ENCODE measurements at regions not wholly inside any gene's neighbourhood (a gene's known extent, or its start where the extent isn't known, plus 50 kb on each side); places are given as distances from the start of the nearest gene placed in this dataset.

- TF ChIP-seq, protein P1, sequence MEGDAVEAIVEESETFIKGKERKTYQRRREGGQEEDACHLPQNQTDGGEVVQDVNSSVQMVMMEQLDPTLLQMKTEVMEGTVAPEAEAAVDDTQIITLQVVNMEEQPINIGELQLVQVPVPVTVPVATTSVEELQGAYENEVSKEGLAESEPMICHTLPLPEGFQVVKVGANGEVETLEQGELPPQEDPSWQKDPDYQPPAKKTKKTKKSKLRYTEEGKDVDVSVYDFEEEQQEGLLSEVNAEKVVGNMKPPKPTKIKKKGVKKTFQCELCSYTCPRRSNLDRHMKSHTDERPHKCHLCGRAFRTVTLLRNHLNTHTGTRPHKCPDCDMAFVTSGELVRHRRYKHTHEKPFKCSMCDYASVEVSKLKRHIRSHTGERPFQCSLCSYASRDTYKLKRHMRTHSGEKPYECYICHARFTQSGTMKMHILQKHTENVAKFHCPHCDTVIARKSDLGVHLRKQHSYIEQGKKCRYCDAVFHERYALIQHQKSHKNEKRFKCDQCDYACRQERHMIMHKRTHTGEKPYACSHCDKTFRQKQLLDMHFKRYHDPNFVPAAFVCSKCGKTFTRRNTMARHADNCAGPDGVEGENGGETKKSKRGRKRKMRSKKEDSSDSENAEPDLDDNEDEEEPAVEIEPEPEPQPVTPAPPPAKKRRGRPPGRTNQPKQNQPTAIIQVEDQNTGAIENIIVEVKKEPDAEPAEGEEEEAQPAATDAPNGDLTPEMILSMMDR (IDR thresholded peaks at IDR 0.05), result no peak
These were observed 259.5 kb downstream of the SP3 start for GRCh38 chr2:173705656-173706055.

DNA sequence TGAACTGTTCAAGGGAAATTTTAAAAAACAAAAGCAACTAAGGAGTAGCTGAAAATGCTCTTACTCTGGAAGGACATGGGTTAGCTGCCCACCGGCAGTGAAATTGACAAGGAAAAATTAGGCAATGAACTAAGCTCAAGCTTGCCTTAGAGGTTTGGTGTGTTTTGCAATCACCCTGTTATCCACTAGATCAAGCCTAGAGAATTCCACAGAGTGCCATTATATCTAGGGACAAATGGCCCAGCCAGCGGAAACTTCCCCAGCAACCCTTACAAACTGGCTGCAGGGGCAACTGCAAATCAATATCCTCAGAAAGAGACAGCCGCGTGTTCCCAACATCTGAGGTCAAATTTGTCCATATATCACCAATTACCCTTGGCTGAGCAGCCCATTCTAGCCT, 258.2 kb downstream of the SP3 start:
- TF ChIP-seq, protein P1 (IDR thresholded peaks at IDR 0.05), result no peak

GRCh38 chr2:173708806-173709205, 256.4 kb downstream of the SP3 start:
- TF ChIP-seq, protein P1 (IDR thresholded peaks at IDR 0.05), result no peak

DNA sequence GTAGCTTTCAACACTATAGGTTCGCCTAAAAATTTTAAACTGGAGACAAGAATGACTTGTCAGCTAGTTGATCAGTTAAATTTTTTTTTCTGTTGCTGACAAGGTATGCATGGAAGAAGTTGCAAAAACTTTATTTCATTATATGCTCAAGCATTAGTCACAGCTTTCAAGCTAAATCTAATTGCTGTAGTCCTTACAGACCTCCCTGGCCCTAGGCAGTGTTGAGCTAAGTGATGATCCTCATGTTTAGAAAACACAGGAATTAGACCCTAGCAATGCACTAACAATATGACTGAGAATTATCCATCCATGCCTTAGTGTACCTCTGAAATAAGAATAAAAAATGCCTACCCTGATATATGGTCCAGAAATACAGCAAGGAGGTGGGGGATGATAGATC, 253.4 kb downstream of the SP3 start:
- TF ChIP-seq, protein P1 (IDR thresholded peaks at IDR 0.05), result no peak

DNA sequence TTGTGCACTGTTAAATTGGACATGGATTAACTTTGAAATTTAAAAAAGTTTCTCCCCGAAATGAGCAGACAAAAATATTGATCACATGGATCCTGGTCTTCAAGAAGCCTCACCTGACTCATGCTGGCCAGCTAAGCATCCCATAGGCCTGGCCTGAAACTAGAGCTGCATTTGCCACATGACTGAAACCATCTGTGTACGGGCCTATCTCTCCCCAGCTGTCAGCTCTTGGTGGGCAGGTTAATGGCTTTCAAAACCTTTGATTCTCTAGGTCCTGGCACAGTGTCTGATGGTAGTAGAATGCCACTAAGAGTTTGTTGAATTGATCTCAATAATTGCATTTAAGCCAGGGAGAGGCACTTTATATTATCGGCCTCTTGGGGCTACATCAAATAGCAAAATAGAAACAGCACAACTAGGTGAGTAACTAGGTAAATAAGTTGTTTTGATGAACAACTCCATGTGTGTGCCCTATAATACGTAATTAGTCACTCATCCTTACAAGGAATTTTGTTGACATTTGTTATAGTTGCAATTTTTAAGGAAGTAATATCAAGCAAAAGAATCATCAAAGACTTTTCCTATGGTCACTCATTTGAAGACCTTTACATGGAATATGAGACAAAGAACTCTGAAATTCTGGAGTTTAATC, 251.1 kb downstream of the SP3 start:
- TF ChIP-seq, protein P1 (IDR thresholded peaks at IDR 0.05), result no peak

GRCh38 chr2:173715441-173715840, 249.7 kb downstream of the SP3 start:
- TF ChIP-seq, protein P1 (IDR thresholded peaks at IDR 0.05), result no peak

GRCh38 chr2:173716458-173717052, 248.6 kb downstream of the SP3 start:
- TF ChIP-seq, protein P1 (IDR thresholded peaks at IDR 0.05), result no peak
